HTR-8/SVneo (cell line): ENCODE measurements at regions not wholly inside any gene's neighbourhood (a gene's known extent, or its start where the extent isn't known, plus 50 kb on each side); places are given as distances from the start of the nearest gene placed in this dataset.
A peak's percentile ranks its signal among the peaks of the same experiment; 100 is the strongest.

Experiments
- DNase-seq: peaks from one replicate; pipeline ENCODE4 v3.0.0; 2011; ENCODE audit warnings: low spot score, mixed read lengths; ENCODE audit not compliant: insufficient read length
- FAIRE-seq: peaks from 2 replicates; lab custom pipeline; 2011; peaks lifted over from hg19 to GRCh38; lab: Jason Lieb, UNC

DNA sequence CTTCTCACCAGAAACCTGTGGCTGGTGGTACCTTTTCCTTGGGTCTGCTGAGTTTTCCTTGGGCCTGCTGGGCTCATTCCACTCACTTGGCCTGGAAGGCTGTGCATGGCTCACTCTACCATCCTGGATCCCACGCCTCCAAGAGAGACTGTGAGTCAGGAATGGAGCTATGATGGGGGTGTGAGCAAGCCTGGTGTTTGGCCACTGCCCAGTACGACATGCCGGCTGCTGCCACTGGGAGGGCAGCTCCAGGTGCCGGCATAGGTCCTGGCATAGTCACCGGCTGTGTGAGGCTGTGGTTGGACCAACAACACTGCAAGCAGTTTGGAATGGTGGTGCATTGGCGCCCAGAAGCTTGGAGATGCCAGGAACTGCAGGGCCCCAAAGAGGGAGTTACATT, 721.7 kb downstream of the PCDH18 start:
- no peak for FAIRE-seq

DNA sequence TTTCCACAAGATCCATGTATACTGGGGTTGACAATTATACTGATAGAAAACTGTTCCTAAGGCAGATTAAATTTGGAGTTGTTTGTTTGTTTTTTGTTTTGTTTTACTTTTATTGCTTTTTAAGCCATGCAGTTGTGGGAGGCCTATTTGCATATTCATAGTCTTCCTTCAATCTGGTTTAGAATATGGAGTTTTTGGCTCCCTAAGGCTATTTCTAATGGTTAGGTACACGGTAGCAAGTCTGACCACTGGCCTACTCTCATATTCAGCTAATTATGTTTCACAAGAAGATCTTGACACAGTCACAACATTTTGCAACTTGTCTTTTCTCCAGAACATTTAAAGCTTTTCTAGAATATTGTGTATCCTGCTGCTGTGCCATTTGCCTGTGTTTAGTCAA, 725.5 kb downstream of the PCDH18 start:
- no peak for FAIRE-seq
- DNase-seq = no peak

More for the DNA sequence above, 721.7 kb downstream of the PCDH18 start:
- DNase-seq = no peak

DNA sequence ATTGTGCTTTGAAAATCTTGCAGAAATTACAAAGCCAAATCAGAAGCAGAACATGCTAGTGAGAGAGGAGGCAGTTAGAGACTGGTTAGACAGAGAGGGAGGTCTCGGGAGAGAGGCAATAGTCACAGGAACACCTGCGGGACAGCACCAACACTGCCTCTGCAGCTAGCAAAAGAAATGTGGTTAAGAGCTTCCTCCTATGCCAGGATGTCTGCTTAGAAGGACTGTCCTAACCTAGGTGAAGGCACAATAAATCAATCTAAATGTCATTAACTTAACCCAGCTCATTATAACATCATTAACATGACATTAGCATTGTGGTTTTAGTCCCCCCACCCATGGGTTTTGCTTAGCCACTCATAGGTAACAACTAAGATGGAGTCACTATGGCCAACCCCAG, 726.7 kb downstream of the PCDH18 start:
- FAIRE-seq = no peak
- no peak for DNase-seq

DNA sequence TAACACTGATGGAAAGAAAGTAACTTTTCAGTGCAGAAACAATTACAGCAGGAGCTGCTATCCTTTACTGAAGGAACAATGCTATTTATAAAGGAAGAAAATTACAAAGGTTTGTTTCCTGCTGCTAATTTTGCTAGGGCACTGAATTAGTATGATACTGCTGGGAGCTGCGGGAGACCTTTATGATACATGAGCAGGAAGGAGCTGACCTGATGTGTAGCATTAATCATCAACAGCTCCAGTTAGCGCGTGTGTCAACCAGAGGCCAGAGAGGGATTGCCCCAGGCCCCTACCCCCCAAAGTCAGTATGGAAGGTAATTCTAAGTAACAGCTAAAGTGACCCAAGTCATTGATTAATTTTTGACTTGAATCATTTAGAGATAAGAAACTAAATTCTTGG, 728.9 kb downstream of the PCDH18 start:
- no peak for FAIRE-seq

DNA sequence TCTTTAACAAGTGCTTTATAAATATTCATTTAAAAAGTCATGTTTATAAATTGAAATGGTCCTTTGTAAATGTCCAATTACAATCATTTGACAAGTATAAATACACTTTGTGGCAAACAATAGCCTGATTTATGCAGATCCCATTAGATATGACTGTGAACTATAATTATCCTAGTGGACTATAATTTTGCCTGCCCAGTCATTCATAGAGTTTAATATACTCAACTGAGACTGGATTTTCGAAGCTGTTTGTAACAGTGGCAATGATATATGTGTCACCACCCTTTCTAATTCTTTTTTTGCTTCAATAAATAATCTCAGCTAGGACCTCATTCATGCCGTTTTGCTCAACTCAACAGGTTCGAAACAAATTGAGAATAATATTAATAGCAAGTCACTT, 732.0 kb downstream of the PCDH18 start:
- DNase-seq = no peak
- FAIRE-seq = no peak

More for the DNA sequence above, 728.9 kb downstream of the PCDH18 start:
- DNase-seq = no peak

DNA sequence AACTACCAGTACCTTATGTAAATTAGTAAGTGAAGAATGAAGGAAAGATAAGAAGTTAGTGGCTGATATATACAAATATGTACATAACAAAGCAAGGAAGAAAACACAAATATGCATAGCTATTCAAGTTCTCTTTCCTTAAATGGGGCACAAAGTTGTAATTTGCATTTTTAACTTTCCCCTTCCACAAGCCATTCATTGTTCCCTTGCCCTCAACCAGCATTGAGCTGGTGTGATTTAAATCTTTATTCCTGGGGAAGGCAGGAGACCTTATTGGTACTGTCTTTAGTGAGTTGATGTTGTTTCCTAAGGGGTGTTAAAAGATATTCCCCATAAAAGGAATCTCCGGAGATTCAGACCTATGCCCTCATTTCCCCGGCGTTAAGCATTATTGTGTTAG, 735.3 kb downstream of the PCDH18 start:
- FAIRE-seq (no peak), DNase-seq (no peak)

DNA sequence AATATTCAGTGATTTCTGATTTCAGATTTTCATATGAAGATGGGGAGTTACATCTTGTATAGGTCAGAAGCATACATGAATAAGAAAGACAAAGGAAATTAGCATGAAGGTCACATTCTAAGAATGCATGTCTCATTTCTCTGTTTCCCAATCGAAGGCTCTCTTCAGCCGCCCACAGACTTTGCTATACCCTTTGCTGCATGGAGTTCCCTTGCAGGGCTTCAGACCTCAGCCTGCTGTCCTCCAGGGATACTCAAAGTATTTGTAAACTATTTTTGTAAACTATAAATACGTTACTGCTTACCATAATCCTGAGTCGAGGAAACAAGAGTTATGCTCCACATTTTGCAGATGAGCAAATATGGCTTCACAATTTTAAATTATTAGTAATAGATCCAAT, 738.4 kb downstream of the PCDH18 start:
- FAIRE-seq (no peak), DNase-seq (no peak)

DNA sequence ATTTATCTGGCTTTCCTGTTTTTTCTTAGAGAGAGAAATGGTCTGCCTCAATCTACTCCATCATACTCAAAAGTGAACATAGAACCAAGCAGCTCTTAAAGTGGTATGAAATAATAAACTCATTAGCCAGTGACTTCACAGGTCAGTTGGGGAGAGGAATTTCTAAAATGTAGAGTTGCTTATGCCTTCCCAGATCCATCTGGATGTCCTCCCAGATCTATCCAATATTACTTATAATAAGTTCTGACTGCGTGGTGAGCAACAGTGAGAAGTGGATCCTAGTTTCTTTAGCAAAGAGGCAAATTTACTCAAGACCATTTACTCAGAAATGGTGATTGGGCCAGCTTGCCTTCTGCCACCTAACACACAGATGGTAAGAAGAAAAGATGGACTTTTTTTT, 748.0 kb downstream of the PCDH18 start:
- no peak for FAIRE-seq
- no peak for DNase-seq

DNA sequence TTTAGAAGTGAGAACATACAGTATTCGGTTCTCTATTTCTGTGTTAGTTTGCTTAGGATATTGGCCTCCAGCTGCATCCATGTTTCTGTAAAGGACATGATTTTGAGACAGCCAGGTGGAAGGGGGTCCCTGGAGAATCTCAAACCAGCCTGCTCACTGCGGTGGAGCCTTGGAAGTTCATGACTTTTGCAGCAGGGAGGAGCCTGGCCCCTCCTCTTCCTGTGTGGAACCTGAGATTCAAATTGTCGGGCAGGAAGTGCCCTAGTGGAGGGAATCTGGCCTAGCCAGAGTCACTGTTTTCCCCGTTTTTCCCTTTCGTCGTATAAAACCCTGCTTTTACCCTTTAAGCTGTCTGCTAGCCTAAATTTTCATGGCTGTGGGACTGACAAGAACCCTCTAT, 762.6 kb downstream of the PCDH18 start:
- no peak for DNase-seq
- FAIRE-seq = no peak

DNA sequence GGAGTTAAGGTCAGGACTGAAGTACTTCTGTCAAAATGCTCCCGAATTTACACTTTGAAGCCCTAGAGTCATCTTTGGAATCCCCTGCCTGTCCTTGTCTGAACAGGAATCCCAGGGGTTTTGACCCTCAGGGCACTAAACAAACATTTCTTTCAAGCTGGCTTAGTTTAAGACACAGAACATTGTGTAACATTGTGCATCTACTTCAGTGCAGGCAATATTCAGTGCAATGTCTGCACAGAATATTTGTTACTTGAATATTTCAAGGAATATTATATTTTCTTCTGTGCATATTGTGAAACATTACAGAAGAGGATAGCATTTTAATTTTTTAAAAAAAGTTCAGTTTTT, 763.4 kb downstream of the PCDH18 start:
- DNase-seq (peak; percentile 2), FAIRE-seq (no peak)

DNA sequence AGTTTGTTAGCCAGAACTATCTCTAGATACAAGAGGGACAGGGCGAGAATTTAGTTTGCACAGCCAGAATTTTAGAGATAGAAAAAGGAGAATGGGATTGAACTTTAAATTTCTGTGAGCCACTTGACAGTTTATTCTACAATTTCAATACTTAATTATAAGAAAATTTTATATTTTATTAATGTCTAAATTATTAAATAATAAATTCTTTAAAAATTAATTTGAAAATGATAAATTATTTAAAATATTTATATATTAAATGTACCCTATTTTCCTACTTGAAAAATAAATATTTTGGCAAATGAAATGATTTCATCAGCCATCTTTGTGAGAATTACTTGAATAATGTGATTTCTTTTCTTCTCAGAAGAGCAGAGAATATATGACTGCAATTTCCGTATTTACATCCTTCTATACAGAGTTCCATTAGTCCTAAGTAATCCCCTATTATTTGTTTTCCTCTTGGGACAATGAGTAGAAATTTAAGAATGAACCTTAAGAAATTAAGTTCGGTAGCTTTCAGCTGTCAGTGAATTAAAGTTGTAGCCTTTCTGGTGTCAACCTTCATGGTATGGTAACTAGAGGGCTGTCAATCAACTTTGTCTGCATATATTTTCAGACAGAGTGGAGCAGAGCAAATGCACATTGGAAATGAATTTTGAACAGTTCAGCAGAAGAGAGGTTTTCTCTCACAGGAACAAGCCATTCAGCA, 763.9 kb downstream of the PCDH18 start:
- FAIRE-seq (no peak), DNase-seq (no peak)

DNA sequence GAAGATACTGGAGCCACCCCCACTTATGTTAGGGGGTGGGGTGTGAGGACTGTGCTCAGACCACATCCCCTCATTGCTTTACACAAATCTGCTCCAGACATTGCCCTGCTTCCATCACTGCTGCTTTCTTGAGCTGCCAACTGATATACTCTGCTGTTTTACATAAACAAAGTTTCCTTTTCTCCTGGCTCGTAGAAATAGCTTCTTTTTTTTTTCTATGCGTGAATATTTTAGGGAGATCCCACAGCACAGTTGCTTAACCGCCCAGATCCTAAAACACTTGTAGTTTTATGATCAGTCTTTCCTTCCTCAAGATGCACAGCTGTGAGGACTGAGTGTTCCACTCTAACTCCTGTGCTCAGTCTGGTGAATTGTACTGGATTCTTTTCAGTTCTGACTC, 768.4 kb downstream of the PCDH18 start:
- DNase-seq (no peak), FAIRE-seq (no peak)

DNA sequence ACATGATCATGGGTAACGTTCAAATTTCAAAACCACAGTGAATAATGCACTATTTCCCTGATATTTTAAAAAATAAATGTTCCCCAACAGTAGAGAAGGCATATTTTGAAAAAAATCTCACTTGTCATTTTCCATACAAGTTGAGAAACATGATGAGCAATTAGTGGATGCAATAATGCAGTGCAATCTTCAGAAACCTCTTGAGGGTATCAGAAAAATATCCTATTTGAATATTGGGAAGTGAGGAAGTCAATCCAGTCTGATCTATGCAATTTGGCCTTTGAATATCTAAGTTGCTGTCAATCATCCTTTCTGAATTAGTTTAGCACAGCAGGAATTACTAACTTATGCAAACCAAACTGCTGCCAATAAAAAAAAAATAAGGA, 776.8 kb downstream of the PCDH18 start:
- no peak for FAIRE-seq
- DNase-seq = no peak

DNA sequence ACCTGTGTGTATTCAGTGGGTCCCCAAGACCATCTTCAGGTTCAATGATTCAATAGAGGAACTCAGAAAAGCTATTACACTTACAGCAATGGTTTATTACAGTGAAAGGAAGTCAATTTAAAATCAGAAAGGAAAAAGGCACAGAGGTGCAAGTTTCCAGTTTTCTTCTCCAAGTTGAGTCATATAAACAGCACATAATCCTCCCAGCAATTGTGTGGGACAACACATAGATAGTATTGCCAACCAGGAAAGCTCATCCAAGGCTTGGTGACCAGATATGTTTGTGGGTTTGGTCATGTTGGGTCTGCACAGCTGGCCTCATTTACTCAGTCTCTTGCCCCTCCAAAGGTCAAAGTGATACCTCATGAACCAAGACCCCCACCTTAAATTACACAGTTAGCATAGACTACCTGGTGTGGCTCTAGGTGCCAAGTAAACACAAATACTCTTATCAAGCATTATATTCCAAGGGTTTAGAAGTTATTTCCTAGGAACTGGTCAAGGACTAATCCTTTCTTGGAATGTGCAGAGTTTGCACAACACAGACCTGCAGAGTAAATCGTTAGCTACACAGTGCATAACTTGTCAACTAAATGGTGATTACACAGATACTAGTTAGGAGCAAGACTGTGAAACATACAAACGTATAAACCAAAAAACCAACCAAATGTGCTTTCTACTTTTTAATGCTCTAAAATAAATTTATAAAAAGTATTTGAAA, 777.3 kb downstream of the PCDH18 start:
- FAIRE-seq (no peak), DNase-seq (no peak)

DNA sequence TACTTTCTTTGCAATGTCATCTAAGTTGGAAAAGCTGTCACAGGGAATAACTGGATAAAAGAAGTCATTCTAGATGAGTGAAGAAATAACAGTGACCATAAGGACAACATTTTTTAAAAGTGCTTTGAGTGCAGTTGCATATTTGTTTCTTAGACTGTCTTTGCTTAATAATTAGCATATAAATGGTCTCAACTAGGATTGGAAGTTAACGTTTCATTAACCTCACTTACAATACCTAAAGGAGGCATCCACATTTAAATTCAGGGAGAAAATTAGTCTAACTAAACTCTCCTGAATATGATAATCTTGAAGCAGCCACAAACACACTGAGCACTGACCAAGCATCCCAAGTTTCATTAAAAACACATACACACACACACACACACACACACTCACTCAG, 780.7 kb downstream of the PCDH18 start:
- DNase-seq (no peak), FAIRE-seq (no peak)

DNA sequence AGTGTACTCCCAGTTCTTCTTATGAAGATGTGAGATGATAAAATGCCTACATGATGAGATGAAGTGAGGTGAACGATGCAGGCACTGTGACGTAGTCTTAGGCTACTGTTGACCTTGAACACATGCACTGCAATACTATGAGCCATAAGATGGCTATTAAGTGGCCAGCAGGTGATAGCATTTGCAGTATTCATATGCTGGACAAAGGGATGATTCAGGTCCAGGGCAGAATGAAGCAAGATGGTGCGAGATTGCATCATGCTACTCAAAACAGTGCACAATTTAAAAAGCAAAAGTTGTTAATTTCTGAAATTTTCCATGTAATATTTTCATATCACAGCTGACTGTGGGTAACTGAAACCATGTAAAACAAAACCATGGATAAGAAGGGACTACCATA, 781.4 kb downstream of the PCDH18 start:
- FAIRE-seq (no peak), DNase-seq (no peak)

DNA sequence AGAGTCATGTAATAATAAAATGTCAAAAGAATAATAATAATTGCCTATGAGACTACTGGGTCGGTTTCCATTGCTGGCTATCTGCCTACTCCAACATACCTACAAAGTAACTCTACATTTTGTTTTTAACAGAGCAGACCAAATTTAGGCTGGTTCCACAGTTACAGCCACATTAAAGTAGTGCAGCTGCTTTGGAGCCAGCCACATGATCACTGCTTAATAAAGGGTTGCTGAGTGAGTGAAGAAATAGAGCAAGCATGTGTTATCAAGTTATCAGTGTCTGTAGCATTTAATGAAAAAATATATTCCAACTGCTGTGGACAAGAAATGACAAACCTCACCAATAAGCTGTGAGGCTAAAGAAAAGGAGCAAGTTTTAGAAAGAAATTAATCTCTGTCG, 782.3 kb downstream of the PCDH18 start:
- FAIRE-seq (no peak), DNase-seq (no peak)

DNA sequence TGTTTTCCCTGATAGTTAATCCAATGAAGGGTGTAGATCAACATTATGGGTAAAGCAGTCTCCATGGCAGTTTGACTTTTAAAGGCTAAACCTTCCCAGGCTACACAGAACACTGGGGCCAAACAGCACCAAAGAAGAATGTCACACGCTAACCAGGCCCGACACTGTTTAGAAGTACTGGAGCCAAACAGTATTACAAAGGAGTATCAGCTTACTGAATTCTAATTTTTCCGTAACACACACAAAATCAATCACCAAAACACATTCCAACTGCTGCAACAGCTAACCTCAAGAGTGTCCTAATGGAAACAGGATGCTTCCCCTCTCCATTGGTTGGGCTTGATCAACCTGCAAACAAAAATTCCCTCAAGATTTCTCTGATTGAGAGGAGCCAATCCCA, 783.5 kb downstream of the PCDH18 start:
- DNase-seq (no peak), FAIRE-seq (no peak)

DNA sequence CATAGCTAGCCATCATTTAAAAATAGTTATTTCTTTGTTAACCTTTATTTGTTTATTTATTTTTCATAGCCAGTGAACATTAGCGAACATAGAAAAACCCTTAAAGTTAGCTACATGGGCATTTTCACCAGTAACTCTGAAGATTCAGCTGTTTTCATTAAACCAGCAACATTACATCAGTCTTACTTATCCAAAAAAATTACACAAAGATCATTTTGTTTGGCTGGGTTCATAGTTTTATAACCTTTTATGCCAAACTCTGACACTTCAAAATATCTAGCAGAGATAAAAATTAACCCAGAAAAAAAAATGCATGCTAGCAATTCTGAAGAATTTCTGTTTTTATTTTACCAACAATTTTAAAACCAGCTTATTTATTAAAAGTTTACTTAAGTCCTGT, 784.1 kb downstream of the PCDH18 start:
- no peak for FAIRE-seq
- no peak for DNase-seq

DNA sequence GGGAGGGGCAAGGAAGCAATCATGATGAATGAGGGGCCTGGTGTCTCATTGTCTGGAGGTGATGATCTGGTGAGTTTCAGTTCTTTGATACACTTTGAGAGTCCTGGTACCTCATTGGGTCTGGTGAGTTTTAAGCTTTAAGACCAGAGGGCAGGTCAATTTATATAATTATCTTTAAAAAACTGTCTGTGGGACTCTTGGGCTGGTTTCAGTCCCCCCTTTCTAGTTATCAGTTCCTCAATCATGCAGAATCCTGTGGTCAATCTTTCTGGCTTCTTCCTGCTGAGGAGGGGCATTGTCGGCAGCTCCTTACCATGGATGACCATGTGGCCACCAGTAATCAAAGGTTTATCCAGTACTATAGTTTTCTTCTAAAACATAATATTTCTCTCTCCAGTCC, 789.1 kb downstream of the PCDH18 start:
- no peak for FAIRE-seq
- DNase-seq = no peak

DNA sequence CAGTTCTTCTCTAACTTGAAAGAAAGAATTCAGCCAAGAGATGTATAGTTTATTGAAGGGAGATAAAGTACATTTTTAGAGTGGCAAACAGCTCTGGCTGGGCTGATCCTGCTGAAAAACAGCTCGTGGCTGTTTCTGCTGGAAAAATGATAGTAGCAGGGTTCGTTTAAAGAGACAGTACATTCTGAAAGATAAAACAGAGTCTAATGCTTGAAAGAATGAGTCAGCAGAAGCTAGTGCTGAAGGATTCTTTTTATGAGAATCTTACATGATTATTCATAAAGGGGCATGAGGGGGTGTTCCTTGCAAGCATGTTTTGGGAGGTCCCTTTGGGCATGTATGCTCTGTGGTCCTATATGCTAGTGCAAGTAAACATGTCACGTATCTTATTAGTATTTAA, 790.0 kb downstream of the PCDH18 start:
- FAIRE-seq = no peak
- DNase-seq = no peak

DNA sequence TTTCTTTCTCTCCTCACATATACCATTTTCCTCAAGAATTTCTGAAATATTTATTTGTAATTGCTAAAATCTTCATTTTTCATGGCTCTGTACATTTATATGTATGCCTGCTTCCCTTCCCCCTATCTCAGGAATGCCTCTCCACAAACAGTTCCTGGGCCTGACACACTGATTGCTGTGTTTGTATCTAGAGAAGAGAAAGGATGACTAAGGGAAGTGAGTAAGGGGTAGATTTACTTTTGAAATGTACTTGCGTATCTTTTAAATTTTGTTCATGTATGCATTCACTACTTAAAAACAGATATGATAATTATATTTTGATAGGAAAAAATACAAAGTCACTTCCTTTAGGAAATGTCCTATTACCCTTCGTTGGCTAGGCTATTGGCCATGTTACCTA, 790.8 kb downstream of the PCDH18 start:
- DNase-seq (no peak), FAIRE-seq (no peak)
